HG03139 (cell line): ENCODE measurements at regions not wholly inside any gene's neighbourhood (a gene's known extent, or its start where the extent isn't known, plus 50 kb on each side); places are given as distances from the start of the nearest gene placed in this dataset.
"Not testable (repeated sequence)": the region's sequence is repeated elsewhere in the genome, so short reads cannot be mapped to it uniquely, and the experiment has no call there.

Source experiments
- ATAC-seq: cut with Tn5 transposase; IDR thresholded peaks from one replicate; pipeline ENCODE4 v1.9.1; 2021; ENCODE audit not compliant: unreplicated experiment

DNA sequence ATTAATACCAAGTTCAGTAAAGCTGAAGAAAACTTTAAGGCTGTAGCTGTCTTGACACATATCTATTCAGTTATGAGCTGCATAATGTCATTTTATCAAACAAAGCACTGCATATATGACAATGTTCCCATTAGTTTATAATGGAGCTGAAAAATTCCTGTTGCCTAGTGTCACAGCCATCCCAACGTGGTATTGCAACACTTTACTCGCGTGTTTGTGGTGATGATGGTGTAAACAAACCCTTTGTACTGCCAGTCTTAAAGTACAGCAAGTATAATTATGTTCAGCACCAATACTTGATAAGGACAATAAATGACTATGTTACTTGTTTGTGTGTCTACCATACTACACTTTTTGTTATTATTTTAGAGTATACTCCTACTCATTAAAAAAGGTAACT lies 1415.6 kb upstream of the PCDH7 start:
- ATAC-seq, result no peak

DNA sequence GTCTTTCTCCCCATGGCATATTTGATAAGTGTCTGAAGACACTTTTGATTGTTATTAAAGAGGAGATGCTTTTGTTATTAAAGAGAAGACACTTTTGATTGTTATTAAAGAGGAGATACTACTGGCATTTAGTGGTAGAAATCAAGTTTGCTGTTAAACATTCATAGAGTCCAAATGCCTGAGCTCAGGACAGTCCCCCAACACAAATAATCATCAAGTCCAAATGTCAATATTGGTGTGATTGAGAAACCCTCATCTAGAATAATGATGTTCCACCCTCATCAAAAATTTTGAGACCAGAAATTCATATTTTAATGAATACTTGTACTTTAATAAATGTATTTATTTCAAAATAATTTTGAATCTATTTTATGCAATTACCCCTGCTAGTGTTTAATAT lies 1412.9 kb upstream of the PCDH7 start:
- ATAC-seq, result no peak

DNA sequence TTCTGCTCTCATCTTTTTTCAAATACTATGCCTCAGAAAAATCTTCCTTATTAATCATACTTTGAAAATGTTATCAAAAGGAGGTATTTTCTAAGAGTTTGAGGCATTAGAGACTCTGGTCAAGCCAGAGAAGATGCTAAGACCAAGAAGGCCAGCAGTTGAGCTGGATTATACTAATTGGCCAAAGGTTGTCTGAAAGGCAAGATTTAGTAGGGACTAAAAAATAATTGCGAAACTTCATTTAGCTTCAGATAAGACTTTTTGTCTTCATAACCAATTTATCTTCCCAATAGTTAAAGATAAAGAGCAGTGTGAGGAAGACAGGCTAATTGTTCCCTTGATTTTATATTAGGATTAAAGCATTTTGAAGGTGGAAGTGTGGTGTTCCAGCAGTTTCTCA lies 1412.4 kb upstream of the PCDH7 start:
- no peak for ATAC-seq

DNA sequence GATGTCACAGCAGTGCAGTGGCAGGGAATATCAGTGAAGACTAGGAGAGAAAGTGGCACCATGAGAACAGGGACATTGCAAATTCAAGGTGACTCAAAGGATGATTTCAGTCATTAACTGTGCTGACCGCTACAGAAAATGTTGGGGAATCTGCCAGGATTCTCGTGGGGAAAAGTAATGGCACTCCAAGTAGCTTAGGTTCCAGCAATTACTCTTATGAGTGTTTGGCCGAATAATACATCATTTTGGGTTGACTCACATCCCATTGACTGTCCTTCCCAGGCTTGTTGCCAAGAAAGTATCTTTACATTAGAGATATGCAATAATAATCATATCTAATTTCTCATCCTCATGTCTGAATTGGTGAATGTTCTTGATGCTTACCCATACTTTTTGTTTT lies 1411.1 kb upstream of the PCDH7 start:
- no peak for ATAC-seq

DNA sequence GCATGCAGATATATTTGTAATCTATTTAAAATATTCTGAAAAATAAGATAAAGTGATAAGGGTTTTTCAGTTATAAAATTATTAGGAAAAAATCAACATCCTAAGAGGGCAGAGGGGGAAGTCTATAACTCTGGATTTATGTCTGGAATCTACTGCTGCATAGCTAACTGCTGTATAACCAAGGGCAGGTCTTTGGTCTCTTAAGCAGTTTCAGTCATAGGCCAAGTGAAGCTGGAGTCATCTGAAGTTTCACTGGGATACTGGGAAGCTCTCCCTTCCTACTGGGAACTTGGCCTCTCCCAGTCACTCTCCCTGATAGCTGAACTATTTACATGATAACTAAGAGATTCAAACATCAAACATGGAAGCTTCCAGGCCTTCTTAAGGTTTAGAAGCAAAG lies 1409.9 kb upstream of the PCDH7 start:
- no peak for ATAC-seq

DNA sequence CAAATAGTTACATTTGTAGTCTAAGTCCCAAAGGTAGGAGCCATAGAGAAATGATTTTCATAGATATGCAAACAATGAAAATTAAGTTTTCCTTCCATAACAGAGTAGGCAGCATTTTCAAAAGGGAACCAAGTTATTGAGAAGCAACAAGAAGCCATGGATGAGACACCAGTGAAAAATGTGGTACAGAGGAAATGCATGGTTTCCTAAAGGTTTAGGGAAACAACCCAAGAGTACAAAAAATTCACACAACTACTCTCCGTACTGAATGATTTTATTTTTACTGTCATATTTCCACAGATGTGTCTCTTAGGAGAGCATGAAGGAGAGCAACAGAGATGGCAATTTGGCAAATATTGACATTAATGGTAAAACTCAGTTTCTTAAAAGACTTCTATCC lies 1408.9 kb upstream of the PCDH7 start:
- no peak for ATAC-seq

DNA sequence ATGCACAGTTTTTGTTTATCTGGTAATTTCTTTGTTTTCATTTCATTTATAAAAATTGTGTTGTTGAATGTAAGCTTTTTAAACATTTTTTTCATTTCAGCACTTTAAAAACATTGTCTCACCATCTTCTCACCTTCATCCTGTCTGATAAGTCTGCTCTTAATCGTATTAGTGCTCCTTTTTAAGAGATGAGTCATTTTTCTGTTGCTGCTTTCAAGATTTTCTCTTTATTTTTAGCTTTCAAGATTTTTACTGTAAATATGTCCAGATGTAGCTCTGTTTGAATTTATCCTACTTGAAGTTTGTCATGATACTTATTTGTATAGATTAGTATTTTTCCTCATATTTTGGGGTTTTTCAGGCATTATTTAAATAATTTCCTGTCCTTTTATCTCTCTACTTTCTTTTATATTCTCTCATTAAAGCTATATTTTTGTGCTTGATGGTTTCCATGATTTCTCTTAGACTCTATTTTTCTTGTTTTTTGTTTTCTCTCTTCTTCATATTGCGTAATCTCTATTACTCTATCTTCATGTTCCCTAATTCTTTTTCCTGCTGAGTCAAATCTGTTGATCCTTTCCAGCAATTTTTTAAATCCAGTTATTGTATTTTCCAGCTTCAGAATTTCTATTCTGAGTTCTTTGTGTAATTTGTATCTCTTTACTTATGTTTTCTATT lies 1400.4 kb upstream of the PCDH7 start:
- ATAC-seq, result no peak

DNA sequence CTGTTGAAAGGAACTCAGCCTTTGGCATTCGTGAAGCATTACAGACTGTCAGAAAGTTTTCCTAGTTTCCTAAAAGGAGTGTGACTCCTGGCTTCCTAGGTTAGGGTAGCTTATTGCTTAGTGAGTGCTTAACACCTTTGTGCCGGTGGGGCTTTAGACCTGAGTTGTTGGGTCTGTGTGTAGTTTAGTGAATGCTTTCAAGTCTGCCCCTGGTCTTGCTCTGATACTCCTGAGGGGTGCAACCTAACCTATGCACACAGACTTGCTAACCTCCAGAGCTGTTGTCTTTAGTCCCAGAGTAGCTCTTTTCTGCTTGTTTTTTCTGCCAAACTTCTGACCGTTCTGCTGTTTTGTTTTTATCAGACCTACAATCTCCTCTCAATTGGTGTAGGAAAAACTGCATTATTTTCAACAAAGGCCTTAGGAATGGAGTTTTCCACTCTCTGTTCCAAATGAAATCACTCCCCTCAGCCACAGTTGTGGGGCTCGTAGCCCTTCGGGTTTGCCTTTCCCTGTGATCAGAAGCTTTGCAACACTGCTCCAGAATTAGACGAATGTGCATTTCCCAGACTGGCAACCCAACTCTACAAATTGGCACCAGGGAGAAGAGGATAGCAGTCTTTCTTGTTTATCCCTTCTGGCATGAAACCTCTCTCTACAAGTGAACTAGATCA lies 1399.1 kb upstream of the PCDH7 start:
- ATAC-seq, result no peak

DNA sequence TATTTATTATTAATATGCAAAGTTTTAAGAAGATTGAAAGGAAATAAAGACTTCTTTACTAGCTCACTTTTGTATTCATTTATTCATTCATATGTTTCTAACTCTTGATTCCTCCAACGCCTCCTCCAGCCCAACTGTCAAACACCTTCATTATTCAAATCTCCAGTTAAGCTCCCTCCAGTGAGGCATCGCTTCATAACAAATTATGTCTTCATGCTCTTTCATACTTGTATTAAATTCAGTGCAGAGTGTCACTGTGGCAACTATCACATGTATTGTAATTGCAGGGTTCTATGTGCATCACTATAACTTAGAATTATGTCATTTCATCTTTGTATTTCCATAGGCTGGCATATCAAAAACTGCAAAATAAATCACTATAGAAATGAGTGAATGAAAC lies 1394.2 kb upstream of the PCDH7 start:
- no peak for ATAC-seq

DNA sequence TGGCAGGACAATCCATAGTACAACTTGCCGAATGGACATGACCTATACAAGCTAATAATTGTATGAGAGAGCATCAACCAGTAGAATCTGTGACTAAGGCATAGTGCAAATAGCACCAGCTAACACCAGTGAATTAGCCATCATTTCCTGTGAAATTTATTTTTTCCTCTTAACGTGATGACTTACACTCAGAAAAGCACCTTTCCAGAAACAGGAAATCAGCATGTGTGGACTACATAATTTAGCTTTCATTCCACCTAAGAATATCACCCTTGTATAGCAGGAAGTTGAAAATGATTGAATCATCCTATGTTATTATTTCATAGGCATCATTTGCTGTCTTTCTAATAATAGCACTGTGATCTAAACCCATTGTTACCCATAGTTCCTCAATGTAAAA lies 1393.4 kb upstream of the PCDH7 start:
- ATAC-seq, result no peak

DNA sequence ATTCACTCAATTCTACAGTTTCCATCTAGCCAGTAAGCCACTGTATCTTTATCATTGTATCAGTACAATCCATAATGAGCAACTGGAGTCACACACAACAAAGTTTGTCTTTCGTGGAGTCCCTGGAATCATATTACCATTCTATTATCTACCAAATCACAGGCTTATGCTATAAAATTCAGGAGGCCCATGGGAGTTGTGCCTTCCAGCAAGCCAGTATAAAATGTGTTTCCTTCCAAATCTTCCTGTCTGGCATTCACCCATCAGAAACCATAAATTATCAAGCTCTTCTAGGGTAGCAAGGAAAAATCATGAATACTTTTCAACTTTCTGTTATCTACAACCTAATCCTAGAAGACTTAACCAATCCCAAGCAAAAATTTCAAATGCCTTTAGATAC lies 1383.3 kb upstream of the PCDH7 start:
- ATAC-seq, result no peak

DNA sequence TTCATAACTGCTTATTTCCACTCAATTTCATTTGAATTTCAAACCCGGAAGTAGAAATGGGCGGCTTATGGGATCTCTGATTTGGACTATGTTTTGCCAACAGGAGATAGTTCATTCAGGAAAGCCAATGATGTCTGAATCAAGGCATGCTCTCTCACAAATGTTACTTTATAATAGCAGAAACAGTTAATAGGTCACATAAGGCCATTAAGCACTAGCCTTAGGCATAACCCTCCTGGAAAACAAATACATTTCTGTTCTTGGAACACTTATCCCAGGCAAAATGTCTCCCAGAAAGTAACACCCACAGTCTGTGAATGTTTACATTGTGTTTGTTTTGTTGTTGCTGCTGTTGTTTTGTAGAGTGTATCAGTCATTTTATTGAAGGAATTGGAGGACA lies 1347.2 kb upstream of the PCDH7 start:
- ATAC-seq, result no peak

DNA sequence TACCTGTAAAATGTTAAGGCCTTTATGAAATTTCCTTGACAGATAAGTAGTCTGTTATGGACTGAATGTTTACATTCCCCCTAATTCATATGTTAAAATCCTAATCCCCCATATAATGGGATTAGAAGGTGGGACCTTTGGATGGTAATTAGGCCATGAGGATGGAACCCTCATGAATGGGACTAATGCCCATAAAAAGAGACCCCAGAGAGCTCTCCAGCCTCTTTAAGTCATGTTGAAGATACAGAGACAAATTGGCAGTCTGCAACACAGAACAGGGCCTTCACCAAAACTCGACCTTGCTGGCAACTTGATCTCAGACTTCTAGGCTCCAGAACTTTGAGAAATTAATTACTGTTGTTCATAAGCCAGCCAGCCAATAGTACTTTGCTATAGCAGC lies 1344.5 kb upstream of the PCDH7 start:
- no peak for ATAC-seq

DNA sequence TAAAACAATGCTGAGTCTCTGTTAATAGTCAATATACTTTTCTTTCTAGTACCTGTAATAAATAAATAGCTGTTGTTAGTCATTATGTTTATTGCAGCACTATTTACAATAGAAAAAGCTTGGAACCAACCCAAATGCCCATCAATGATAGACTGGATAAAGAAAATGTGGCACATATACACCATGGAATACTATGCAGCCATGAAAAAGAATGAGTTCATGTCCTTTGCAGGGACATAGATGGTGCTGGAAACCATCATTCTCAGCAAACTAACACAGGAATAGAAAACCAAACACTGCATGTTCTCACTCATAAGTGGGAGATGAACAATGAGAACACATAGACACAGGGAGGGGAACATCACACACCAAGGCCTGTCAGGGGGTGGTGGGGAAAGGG lies 1341.9 kb upstream of the PCDH7 start:
- not testable (repeated sequence) for ATAC-seq

DNA sequence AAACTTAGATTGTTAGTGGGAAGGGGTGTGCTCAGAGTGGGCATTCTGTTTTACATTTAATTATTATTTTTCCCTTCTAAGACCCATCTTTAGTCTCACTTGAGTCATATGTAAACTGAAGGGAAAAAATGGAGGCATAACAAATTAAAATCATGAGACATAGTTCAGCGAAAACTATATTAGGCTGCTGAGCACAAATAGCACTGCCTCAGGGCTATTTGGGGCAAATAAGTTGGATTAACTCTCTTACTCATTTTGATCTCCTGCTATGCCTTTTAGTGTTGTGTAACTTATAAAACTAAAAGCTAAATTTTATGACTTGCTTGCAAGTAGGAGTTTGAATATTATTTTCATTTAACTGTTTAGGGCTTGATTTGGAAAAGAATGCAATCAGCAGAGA lies 1329.2 kb upstream of the PCDH7 start:
- ATAC-seq, result no peak

DNA sequence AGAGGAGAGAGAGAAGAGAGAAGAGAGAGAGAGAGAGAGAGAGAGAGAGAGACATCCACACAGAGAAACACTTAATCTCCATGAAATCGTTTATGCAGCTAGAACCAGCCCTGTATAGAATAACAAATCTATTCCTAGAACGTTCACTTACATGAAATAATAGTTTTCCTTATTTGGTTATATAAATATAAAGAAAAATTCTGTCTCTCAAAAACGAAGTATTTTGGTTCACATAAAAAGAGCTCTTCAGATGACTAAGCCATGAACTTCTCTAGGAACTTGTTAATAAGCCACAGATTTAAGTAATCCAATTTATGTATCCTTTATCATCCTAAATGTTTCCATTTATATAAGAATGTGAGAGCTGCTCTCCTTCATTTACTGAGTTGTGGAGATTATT lies 1315.1 kb upstream of the PCDH7 start:
- no peak for ATAC-seq

DNA sequence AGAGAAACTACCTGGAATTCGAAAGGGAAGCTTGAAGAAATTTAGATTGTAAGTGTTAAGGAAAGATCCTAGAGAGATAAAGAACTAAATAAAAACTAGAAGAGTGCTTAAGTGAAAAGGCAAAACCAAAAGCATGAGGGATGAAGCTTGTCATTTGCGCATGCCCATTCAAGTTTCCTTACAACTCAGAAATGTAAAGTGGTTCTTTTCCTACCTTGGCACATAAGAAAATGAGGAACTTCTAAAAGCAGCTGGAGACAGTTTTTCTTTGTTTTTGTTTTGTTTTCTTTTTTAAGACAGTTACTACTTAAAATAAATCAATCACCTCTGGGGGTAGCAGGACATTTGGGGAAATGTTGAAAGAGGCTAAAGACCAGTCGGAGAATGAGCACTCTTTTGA lies 1304.4 kb upstream of the PCDH7 start:
- ATAC-seq, result no peak

DNA sequence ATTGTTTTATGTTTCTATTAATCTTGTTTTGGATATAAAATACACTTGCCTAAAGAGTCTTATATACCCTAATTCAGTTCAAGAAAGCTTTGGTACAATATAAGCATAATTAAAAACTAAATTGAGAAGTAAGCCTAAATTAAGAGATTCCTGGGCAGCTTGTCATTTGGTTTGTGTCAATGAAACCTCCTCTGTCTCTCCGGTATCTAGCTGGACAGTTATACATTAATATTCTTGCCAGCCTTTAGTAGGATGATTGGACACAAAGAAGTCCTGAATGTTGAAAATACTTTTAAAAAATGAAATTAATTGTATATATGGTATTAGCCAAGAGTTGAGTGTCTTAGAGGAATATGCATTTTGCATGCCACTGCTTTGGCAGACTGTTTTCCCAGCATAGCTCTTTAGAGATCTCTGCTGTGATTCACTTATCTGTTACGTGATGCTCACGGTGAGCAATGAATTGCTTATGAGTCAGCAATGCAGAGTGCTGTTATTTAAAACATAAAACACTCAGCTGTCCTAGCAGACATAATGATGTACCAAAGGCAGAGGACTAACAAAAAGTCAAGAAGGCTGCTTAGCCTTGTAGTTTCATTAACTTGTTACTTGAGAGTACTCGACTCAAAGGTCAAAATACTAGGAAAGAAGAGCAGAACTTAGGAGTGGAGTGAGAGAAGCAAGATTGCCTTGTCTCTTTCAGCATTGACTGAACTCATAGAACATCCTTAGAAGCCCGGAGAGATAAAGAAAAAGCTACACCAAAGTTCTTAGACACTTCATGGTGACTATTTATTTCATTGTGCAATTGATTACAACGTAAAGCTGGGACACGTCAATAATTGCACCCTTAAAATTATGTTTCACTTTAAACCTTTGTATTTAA lies 1296.1 kb upstream of the PCDH7 start:
- no peak for ATAC-seq

DNA sequence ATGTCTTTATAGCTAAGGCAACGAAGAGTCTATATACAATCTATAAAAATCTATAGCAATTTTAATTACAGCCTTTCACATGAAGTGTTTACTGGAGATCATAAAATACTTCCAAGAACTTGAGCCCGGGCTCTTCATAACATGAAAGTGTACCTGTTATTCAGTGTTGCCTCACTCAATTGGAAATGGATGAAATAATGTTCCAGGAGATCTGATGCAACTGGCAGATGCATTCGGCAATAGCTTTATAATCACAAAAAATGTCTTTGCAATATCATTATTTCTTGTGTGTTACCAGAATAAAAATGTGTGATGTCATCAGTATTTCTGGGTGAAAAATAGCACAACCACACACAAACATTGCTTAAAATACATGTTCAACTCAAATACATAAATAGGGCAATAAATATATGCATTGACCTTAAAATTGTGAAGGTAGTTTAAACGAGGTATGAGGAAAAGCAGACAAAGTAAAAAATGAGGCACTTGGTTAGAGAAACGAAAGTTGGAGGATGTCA lies 1266.8 kb upstream of the PCDH7 start:
- no peak for ATAC-seq

DNA sequence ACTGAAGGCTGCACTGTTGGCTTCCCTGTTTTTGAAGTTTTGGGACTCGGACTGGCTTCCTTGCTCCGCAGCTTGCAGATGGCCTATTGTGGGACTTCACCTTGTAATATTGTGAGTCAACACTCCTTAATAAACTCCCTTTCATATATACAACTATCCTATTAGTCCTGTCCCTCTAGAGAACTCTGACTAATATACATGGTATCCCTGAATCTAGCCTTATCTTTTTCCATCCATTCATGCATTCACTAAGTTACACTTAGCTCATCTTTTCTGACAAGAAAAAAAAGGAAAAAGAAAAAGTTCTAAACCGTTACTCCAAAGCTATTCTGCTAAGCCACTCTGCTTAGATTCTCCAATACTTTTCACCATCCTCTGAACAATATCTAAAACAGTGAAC lies 1260.2 kb upstream of the PCDH7 start:
- no peak for ATAC-seq

DNA sequence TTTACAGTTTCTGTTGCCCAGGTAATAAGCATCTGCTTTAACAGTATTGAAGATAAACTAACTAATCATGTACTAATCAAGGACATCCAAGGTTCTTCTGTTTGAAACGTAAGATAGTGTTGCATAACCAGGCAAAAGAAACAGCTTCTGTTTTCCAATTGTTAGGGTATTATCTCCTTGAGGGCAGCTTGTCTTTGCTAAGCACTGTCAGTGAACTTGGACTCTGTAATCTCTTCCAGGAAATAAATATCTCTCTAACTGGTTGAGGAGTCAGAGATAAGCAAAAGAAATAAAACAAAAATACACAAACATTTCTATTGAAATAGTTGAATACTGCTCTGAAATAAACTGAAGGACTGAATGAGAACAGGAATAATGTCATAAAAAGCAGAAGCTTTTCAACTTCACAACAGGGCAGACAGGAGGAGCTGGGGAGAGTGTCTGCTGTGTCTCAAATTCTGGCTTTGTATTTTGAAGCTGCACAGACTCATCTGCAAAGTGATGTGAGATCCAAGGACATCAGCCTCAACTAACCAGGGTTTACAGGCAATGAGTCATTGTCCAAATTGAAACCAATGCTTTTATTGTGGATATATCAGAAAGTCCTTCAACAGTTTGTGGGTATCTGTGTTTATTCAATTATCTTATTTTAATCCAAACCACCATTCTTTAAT lies 1253.0 kb upstream of the PCDH7 start:
- no peak for ATAC-seq
